Mesothelial cell of epicardium (in vitro differentiated cells): ENCODE measurements at regions not wholly inside any gene's neighbourhood (a gene's known extent, or its start where the extent isn't known, plus 50 kb on each side); places are given as distances from the start of the nearest gene placed in this dataset.

Experiments used
- DNase-seq, 2 experiments: peaks; one replicate each; pipeline ENCODE4 v3.0.0; 2021; ENCODE audit warnings: low spot score in 2 of 2; ENCODE audit not compliant: unreplicated experiment in 2 of 2
- H3K27ac Mint-ChIP-seq: 2 replicates; pipeline ENCODE4 v1.8.0; 2021; ENCODE audit warnings: mixed read lengths
- H3K27me3 Mint-ChIP-seq: 2 replicates; pipeline ENCODE4 v1.8.0; 2021; ENCODE audit warnings: low read depth, mixed read lengths
- H3K36me3 Mint-ChIP-seq: 2 replicates; pipeline ENCODE4 v1.8.0; 2021; ENCODE audit warnings: mixed read lengths
- H3K4me1 Mint-ChIP-seq: 2 replicates; pipeline ENCODE4 v1.8.0; 2021; ENCODE audit warnings: mixed read lengths
- H3K4me3 Mint-ChIP-seq: 2 replicates; pipeline ENCODE4 v1.8.0; 2021; ENCODE audit warnings: mild to moderate bottlenecking, moderate library complexity, mixed read lengths
- H3K9me3 Mint-ChIP-seq: 2 replicates; pipeline ENCODE4 v1.8.0; 2021; ENCODE audit warnings: mixed read lengths
- CTCF ChIP-seq: fragments of 200-600 bp; sonication (generic); IDR thresholded peaks from one replicate; pipeline ENCODE4 v1.5.0; 2021; ENCODE audit warnings: antibody characterized with exemption; ENCODE audit not compliant: unreplicated experiment

GRCh38 chr2:83079007-83079406 is 1380.1 kb downstream of the SUCLG1 start:
- H3K27ac Mint-ChIP-seq: no peak overlapping the region
- H3K27me3 Mint-ChIP-seq: peaks cover 2% of the 10 kb centered on the region
- no peaks in the 10 kb centered on the region for H3K36me3 Mint-ChIP-seq
- no peak for DNase-seq
- no peak for TF ChIP-seq CTCF
- peaks cover 19% of the 10 kb centered on the region for H3K4me1 Mint-ChIP-seq
- no peak overlapping the region for H3K4me3 Mint-ChIP-seq
- H3K9me3 Mint-ChIP-seq: peaks cover 12% of the 10 kb centered on the region

- H3K27ac Mint-ChIP-seq: no peak overlapping the region
- H3K4me3 Mint-ChIP-seq: no peak overlapping the region
- H3K36me3 Mint-ChIP-seq: no peaks in the 10 kb centered on the region
- H3K9me3 Mint-ChIP-seq: peaks cover under 1% of the 10 kb centered on the region
- TF ChIP-seq CTCF: no peak
- DNase-seq: no peak
- H3K27me3 Mint-ChIP-seq: peaks cover 4% of the 10 kb centered on the region
- H3K4me1 Mint-ChIP-seq: peaks cover 11% of the 10 kb centered on the region
These were observed 1386.3 kb downstream of the SUCLG1 start for GRCh38 chr2:83072767-83073166.

- Mint-ChIP-seq H3K27me3 (peaks cover 4% of the 10 kb centered on the region), H3K4me1 (peaks cover 11% of the 10 kb centered on the region), H3K36me3 (no peaks in the 10 kb centered on the region), H3K4me3 (no peak overlapping the region), H3K27ac (no peak overlapping the region), H3K9me3 (no peaks in the 10 kb centered on the region)
- no peak for DNase-seq
- TF ChIP-seq CTCF: no peak
These were observed 1387.2 kb downstream of the SUCLG1 start for GRCh38 chr2:83071914-83072313.

GRCh38 chr2:83071352-83071751 is 1387.7 kb downstream of the SUCLG1 start:
- Mint-ChIP-seq H3K36me3 (no peaks in the 10 kb centered on the region), H3K27ac (no peak overlapping the region), H3K4me1 (peaks cover 11% of the 10 kb centered on the region), H3K4me3 (no peak overlapping the region), H3K9me3 (peaks cover 1% of the 10 kb centered on the region), H3K27me3 (peaks cover 4% of the 10 kb centered on the region)
- no peak for TF ChIP-seq CTCF
- DNase-seq: no peak

- no peaks in the 10 kb centered on the region for H3K36me3 Mint-ChIP-seq
- no peak for TF ChIP-seq CTCF
- peaks cover 4% of the 10 kb centered on the region for H3K9me3 Mint-ChIP-seq
- no peak overlapping the region for H3K27ac Mint-ChIP-seq
- peaks cover 3% of the 10 kb centered on the region for H3K27me3 Mint-ChIP-seq
- DNase-seq: no peak
- H3K4me1 Mint-ChIP-seq: peaks cover 11% of the 10 kb centered on the region
- no peak overlapping the region for H3K4me3 Mint-ChIP-seq
These were observed 1389.4 kb downstream of the SUCLG1 start for GRCh38 chr2:83069724-83070123.

- DNase-seq: no peak
- peaks cover 4% of the 10 kb centered on the region for H3K9me3 Mint-ChIP-seq
- TF ChIP-seq CTCF: no peak
These were observed 1390.4 kb downstream of the SUCLG1 start for GRCh38 chr2:83068714-83069113.

More at GRCh38 chr2:83068714-83069113, 1390.4 kb downstream of the SUCLG1 start:
- peaks cover 3% of the 10 kb centered on the region for H3K27me3 Mint-ChIP-seq
- no peaks in the 10 kb centered on the region for H3K36me3 Mint-ChIP-seq
- no peak overlapping the region for H3K27ac Mint-ChIP-seq
- H3K4me1 Mint-ChIP-seq: peaks cover 11% of the 10 kb centered on the region
- no peak overlapping the region for H3K4me3 Mint-ChIP-seq
